ENCODE measurements at regions not wholly inside any gene's neighbourhood (a gene's known extent, or its start where the extent isn't known, plus 50 kb on each side); places are given as distances from the start of the nearest gene placed in this dataset.

DNA sequence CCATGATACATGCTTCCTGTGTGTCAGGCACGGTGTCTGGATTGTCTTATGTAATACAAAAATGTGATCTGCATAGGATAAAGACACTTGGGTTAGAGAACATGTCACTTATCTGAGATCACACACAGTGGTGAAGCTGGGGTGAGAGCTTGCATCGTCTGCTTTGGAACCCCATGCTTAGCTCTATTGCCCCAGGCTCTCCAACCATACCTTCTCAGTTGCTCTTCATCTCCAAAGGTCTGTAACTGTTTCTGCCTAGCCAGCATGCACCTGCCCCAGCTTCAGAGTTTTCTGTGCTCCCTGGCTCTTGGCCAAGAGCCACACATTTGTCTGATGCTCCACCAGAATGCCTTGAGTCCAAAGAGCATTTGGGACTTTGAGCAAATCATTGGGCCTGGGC, 93.9 kb upstream of the COG2 start:
- no peak for TF ChIP-seq POLR2A (IDR thresholded peaks at IDR 0.05)
- TF ChIP-seq, protein P1, sequence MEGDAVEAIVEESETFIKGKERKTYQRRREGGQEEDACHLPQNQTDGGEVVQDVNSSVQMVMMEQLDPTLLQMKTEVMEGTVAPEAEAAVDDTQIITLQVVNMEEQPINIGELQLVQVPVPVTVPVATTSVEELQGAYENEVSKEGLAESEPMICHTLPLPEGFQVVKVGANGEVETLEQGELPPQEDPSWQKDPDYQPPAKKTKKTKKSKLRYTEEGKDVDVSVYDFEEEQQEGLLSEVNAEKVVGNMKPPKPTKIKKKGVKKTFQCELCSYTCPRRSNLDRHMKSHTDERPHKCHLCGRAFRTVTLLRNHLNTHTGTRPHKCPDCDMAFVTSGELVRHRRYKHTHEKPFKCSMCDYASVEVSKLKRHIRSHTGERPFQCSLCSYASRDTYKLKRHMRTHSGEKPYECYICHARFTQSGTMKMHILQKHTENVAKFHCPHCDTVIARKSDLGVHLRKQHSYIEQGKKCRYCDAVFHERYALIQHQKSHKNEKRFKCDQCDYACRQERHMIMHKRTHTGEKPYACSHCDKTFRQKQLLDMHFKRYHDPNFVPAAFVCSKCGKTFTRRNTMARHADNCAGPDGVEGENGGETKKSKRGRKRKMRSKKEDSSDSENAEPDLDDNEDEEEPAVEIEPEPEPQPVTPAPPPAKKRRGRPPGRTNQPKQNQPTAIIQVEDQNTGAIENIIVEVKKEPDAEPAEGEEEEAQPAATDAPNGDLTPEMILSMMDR (IDR thresholded peaks at IDR 0.05) = no peak
